Stimulated activated CD4-positive, alpha-beta T cell treated with anti-CD3 and anti-CD28 coated beads, Interleukin-2, amount 100 ng/mL, for 24 hours (primary cell): ENCODE measurements at regions not wholly inside any gene's neighbourhood (a gene's known extent, or its start where the extent isn't known, plus 50 kb on each side); places are given as distances from the start of the nearest gene placed in this dataset.

ENCODE experiments used
- DNase-seq, 2 donors: peaks; one replicate each; pipeline ENCODE4 v3.0.0-alpha.2; 2020

GRCh38 chr4:32519060-32519459, 1798.9 kb downstream of the PCDH7 start:
- no peak for DNase-seq

GRCh38 chr4:32525420-32525819, 1805.3 kb downstream of the PCDH7 start:
- no peak for DNase-seq

GRCh38 chr4:32544846-32545245, 1824.7 kb downstream of the PCDH7 start:
- DNase-seq, result no peak

- DNase-seq, result no peak
Observed at GRCh38 chr4:32551943-32552342, 1831.8 kb downstream of the PCDH7 start.

GRCh38 chr4:32560306-32560705, 1840.1 kb downstream of the PCDH7 start:
- no peak for DNase-seq

GRCh38 chr4:32562010-32562409, 1841.8 kb downstream of the PCDH7 start:
- DNase-seq, result no peak

- DNase-seq, result no peak
Observed at GRCh38 chr4:32564626-32565025, 1844.5 kb downstream of the PCDH7 start.

GRCh38 chr4:32569861-32570260, 1849.7 kb downstream of the PCDH7 start:
- no peak for DNase-seq

- DNase-seq, result no peak
Observed at GRCh38 chr4:32572366-32572765, 1852.2 kb downstream of the PCDH7 start.

GRCh38 chr4:32574803-32575202, 1854.6 kb downstream of the PCDH7 start:
- DNase-seq, result no peak

- DNase-seq, result no peak
Observed at GRCh38 chr4:32589097-32589496, 1868.9 kb downstream of the PCDH7 start.

- DNase-seq, result no peak
Observed at GRCh38 chr4:32589853-32590252, 1869.7 kb downstream of the PCDH7 start.

- DNase-seq, result no peak
Observed at GRCh38 chr4:32597354-32597753, 1877.2 kb downstream of the PCDH7 start.

- DNase-seq, result no peak
Observed at GRCh38 chr4:32601848-32602247, 1881.7 kb downstream of the PCDH7 start.

- DNase-seq, result no peak
Observed at GRCh38 chr4:32607978-32608377, 1887.8 kb downstream of the PCDH7 start.

GRCh38 chr4:32624943-32625603, 1904.9 kb downstream of the PCDH7 start:
- DNase-seq, result no peak

- no peak for DNase-seq
Observed at GRCh38 chr4:32625687-32626337, 1905.6 kb downstream of the PCDH7 start.

GRCh38 chr4:32631831-32632230, 1911.7 kb downstream of the PCDH7 start:
- DNase-seq, result no peak

- no peak for DNase-seq
Observed at GRCh38 chr4:32633421-32633820, 1913.3 kb downstream of the PCDH7 start.

GRCh38 chr4:32645653-32646052, 1925.5 kb downstream of the PCDH7 start:
- no peak for DNase-seq

- DNase-seq, result no peak
Observed at GRCh38 chr4:32658019-32658418, 1937.8 kb downstream of the PCDH7 start.

- no peak for DNase-seq
Observed at GRCh38 chr4:32661229-32661628, 1941.1 kb downstream of the PCDH7 start.

- no peak for DNase-seq
Observed at GRCh38 chr4:32662803-32663202, 1942.6 kb downstream of the PCDH7 start.

- DNase-seq, result no peak
Observed at GRCh38 chr4:32672359-32672758, 1952.2 kb downstream of the PCDH7 start.

- no peak for DNase-seq
Observed at GRCh38 chr4:32680946-32681345, 1960.8 kb downstream of the PCDH7 start.
